WTC11 (cell line): ENCODE measurements at regions not wholly inside any gene's neighbourhood (a gene's known extent, or its start where the extent isn't known, plus 50 kb on each side); places are given as distances from the start of the nearest gene placed in this dataset.

ENCODE experiments used
- CTCF ChIP-seq: fragments of 200-600 bp; IDR thresholded peaks from 2 replicates; pipeline ENCODE4 v1.8.0; 2022; ENCODE audit warnings: antibody characterized with exemption
- ERG ChIP-seq: fragments of 250-450 bp; sonication (Bioruptor Pico); IDR thresholded peaks from 2 replicates; pipeline ENCODE4 v1.8.0; 2021; ENCODE audit warnings: mild to moderate bottlenecking
- IRF2 ChIP-seq: sonication (generic); formaldehyde crosslinking; IDR thresholded peaks from 2 replicates; pipeline ENCODE4 v1.8.0; 2022; ENCODE audit warnings: low read depth, missing genetic modification reagents, borderline replicate concordance
- KAT7 ChIP-seq: sonication (generic); formaldehyde crosslinking; IDR thresholded peaks from 2 replicates; pipeline ENCODE4 v1.8.1; 2023; ENCODE audit warnings: missing genetic modification reagents, mild to moderate bottlenecking, borderline replicate concordance
- SOX15 ChIP-seq: fragments of 250-450 bp; sonication (Bioruptor Pico); IDR thresholded peaks from 2 replicates; pipeline ENCODE4 v1.9.0; 2021; ENCODE audit warnings: mild to moderate bottlenecking
- ZNF317 ChIP-seq: sonication (generic); formaldehyde crosslinking; IDR thresholded peaks from 2 replicates; pipeline ENCODE4 v1.8.1; 2023; ENCODE audit warnings: low read depth, mild to moderate bottlenecking, moderate library complexity, missing genetic modification reagents, borderline replicate concordance

- TF ChIP-seq KAT7 (CRISPR knock-in tag): no peak
- TF ChIP-seq CTCF: no peak
- TF ChIP-seq IRF2: no peak
- no peak for TF ChIP-seq ERG
- no peak for TF ChIP-seq SOX15
- TF ChIP-seq ZNF317 (CRISPR knock-in tag): no peak
Observed at GRCh38 chr5:40332970-40333369, 346.7 kb upstream of the PTGER4 start.
